ENCODE measurements at regions not wholly inside any gene's neighbourhood (a gene's known extent, or its start where the extent isn't known, plus 50 kb on each side); places are given as distances from the start of the nearest gene placed in this dataset.
"Not testable (repeated sequence)": the region's sequence is repeated elsewhere in the genome, so short reads cannot be mapped to it uniquely, and the experiment has no call there.

DNA sequence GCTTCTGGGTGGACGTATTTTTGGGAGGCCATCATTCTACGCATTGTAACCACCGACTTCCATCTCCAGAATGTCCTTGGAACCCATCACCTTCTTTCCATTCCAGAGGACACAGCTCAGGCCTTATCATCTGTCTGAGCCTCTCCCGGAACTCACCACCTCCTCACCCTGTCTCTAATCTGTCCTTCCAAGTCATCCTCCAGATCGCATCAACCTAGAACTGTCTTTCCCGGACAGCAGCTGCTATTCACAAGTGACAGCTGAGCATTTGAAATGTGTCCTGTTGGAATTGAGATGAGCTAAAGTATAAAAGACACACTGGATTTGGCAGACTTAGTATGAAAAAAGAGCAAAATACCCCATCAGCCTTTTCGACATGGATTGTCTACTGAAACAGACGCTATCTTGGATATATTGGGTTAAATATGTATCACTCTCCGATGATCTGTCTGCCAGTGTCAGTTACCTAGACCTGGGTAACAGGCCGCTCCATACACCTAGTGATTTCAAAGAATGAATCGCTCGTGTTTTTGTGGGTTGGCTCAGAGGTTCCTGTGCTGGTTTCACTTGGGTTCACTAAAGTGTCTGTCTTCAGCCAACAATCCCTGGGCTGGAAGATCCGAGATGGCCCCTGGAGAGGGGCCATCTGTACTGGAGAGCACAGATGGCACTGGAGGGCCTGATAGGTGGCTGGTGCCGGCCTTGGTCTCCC, 104.4 kb upstream of the RFLNA start:
- DNase-seq = no peak

DNA sequence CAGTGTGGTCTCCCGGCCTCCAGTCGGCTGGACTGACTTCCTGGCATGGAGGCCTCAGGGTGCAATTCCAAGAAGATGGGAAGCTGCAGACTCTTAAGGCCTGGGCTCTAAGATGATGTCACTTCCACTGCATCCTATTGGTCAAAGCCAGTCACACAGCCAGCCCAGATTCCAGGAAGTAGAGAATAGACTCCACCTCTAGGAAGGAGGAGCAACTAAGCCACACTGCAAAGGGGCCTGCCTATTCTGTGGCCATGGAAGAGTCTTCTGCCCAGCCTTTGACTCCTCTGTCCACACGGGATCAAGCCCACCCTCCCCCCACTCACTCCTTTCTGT, 103.9 kb upstream of the RFLNA start:
- DNase-seq = no peak

DNA sequence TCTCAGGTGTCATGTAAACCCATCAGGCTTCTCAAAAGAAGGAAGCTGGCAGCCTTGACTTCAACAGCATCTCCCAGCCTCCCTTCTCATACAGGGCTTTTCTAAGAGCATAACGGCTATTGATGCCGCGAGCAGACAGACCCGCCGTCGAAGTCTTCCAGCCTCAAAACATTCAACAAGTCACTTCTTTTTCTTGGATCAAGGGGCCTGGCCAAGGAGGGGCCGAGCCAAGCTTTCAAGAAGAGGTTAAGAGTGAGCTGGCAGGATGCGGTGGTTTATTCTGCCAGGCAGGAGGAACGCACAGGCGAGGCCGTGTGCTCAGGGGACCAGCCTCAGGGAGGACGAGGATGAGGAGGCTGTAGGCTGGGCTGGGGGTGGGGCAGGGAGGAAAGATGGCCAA, 102.9 kb upstream of the RFLNA start:
- no peak for DNase-seq

DNA sequence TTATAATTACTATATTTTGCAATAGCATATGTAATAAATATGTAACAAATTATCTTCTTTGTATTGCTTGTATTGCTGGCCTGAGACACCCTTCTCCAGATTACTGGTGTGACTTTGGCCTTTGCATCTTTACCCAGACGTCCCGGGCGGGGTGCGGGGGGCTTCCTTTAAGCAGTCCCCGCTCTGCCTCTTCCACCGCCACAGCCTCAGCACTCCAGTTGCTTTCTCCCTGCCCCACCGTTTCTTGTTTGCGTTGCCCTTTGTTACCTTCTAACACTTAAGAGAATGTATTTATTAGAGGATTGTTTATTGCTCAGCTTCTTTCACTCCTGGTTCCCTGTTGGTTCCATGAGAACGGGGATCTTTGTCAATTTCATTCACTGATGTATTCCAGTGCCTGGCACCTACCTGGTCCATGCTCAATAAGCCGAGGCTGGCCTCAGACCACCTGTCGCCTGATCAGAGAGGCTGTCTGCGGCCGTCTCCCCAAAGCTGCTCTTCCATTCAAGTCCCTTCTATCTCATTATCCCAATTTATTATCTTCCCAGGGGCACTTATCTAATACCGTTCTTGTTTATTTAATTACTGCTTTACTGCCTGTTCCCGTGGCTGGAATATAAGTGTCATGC, 100.5 kb upstream of the RFLNA start:
- DNase-seq = no peak

DNA sequence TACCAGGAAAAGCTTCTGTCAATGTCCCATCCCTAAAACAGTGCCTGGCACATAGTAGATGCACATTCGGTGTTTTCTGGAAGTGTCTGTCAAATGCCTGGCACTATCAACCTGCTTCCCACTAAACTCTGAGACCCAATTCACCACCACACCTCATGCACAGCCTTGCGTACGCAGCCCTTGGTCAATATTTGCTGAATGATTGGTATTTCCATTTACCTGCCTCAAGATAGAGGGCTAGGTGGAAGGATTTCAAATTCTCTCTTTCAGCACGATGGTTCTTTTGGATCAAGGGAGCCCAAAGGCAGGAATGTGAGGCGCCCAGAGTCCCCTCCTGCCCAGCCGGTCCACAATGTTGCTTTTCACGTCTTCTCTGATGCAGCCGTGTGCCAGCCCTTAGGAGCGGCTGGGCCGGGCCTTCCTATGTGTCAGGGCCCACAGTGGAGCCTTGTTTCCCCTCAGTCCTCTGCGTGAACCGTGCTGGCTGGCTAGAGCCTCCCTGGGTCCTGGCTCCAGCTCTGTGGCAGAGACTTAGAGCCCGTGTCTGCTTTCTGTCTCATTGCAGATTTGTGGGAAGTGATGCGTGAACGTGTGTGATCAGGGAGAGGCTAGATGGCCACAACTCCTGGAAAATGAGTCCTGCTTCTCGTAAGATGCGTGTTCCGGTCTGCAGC, 99.9 kb upstream of the RFLNA start:
- no peak for DNase-seq

DNA sequence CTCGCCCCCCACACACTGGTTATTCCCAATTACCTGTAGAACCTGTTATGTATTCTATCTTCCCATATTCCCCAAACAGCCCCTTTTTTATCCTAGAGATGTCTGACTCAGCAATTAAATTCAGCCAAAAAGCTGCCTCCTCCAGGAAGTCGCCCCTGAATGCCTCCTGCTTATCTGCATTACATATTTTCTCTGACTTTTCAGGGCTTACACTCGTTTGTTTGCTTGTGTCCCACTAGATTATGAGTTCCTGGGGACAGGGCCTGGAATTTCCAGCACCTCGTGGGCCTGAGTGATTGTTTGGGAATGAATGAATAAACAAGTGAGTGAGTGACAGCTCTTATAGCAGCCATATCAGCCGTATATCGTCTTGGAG, 99.3 kb upstream of the RFLNA start:
- no peak for DNase-seq

DNA sequence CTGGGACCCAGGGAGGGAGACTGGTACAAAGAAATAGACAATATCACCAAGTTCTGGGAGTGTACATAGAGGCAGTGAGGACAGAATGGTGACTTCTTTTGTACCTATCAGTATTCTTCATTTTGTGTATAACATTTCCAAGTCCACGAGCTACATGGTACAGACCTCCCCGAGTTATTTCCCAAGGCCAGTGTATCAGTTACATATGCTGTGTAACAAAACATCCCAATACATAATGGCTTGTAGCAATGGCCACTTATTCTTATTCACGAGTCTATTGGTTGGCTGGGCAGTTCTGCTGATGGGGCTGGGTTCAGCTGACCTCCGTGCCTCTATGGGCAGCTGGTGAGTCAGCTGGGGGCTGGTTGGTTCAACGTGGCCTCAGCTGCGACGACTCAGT, 98.7 kb upstream of the RFLNA start:
- DNase-seq = no peak

DNA sequence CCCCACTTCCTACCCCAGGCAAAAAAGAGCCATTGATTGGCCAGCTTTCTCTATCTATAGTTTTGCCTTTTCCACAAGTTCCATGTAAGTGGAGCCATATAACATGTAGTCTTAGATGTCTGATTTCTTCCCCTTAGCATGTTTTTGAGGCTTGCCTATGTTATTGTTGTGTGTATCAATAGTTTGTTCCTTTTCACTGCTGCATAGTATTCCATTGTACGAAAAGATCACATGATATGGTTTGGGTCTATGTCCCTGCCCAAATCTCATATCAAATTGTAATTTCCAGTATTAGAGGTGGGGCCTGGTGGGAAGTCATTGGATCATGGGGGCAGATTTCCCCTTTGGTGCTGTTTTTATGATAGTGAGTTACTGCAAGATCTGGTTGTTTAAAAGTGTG, 93.6 kb upstream of the RFLNA start:
- DNase-seq = no peak

DNA sequence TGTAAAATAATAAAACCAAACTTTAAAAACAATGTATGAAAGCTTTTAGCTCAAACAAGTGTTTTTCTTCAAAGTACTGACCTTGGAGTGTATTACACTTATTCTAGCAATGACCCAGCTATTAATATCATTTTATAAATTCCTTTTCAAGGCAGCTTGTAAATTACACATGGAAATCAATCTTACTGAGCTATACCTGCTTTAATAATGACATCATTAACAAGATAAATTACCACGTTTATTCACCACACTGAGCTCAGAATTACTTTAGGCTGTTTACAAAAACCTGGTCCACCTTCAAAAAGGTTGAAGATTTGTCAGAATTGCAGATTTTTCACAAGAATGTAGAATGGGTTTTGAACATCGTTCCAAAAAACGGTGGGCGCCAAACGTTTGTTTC, 91.7 kb upstream of the RFLNA start:
- DNase-seq = no peak

DNA sequence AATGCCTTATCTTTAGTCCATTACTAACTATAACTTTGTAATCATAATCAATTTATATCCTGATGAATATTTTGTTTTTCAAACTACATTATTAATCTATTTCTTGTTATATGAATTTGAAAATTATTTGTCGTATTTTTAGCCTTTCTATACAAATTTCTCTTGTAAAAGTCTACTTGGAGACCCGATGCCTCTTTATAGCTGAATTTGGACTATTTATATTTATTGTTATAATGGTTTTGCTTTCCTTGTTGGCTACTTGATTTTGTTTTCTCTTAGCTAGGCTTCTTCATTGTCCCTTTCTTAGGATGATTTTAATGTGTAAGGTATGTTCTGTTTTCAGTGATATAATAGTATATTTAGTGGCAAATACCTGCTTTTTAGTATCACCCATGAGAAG, 89.5 kb upstream of the RFLNA start:
- no peak for DNase-seq

DNA sequence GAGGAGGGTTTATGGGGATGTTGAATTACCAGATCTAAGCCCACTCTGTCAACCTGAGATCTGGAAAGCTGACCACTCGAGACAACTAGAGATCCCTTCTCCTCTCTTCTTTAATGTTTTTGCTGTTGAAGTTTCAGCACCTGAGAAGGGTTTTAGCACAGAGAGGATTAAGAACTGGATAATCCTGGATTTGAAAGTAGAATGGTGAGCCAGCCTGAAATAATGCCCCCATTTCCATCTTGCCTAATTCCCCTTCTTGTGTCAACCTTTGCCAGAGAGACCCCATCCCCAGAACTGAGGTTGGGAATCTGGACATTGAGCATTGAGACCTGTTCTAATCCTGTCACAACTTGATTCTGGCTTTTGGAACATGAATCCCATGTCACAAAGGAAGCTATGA, 87.8 kb upstream of the RFLNA start:
- DNase-seq = no peak

DNA sequence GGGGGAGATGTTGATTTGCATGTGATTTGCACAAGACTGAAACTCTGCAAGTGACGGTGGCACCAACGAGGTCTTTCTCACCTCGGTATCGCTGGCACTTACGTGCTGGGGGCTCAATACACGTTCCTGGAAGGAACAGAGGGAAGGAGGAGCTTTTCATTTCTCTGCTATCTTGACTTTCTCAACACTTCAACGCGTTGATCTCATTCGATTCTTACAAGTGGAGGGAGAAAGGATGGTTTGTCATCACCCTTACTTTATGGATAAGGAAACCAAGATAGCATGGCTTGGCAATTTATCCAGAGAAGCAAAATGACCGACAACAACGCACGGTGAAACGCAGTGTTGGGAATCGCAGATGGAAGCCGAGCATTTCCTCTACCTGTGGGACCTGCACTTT, 87.3 kb upstream of the RFLNA start:
- no peak for DNase-seq

DNA sequence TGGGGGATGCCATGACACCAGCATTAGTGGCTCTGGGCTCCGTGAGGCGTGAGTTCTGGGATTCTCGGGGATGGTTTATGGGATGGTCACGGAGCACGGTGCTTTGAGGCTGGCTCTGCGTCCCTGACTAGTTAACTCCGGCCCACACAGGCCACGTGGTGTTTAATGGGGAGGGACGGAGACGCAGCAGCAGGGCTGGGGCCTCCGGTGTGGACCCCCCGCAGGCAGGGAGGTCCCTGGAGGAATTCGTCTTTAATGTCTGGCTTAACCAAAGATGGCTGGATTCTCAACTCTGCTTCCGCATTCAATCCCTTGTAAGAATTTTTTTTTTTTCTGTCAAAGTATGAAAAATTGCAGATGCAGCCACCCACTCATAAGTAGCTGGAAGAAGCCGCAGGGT, 86.4 kb upstream of the RFLNA start:
- no peak for DNase-seq

DNA sequence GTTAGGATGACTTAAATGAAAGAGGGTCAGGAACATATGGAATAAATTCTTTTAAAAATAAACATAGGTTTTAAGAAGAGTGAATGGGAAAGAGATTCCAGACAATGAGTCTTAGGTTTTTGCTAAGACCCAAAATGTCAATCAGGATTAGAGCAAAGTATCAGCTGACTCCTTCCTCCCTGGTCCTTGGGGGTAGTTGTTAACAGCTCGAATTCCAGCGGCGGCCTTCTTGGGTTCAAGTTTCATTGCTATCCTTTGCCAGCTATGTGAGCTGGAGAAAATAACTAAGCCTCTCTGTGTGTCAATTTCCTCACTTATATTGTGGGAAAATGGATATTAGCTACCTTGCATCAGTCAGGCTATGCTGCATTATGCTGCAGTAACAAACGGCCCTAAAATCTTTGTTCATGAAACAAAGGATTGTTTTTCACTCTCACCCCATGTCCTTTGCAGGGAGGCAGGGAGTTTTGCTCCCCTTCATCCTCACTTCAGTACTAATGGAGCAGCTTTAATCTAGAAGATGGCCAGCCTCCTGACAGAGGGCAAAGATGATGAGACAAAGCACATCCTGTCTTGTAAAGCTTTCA, 83.8 kb upstream of the RFLNA start:
- DNase-seq = no peak

DNA sequence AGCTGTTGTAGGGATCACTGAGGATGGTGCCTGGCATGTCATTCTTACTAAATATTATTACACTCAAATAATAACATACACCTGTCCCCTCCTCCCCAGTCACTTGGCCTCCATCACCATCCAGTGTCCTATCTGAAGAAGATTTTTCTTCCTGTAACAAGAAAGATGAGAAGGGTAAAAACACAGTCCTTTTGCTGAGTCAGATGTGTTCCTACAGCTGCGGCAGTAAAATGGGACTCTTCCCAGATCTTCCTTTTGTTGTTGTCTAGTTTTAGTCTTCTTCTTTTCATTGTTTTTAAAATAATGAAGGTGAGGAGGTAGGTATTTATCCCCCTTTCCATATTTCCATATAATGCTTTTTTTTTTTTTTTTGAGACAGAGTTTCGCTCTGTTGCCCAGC, 83.1 kb upstream of the RFLNA start:
- no peak for DNase-seq

DNA sequence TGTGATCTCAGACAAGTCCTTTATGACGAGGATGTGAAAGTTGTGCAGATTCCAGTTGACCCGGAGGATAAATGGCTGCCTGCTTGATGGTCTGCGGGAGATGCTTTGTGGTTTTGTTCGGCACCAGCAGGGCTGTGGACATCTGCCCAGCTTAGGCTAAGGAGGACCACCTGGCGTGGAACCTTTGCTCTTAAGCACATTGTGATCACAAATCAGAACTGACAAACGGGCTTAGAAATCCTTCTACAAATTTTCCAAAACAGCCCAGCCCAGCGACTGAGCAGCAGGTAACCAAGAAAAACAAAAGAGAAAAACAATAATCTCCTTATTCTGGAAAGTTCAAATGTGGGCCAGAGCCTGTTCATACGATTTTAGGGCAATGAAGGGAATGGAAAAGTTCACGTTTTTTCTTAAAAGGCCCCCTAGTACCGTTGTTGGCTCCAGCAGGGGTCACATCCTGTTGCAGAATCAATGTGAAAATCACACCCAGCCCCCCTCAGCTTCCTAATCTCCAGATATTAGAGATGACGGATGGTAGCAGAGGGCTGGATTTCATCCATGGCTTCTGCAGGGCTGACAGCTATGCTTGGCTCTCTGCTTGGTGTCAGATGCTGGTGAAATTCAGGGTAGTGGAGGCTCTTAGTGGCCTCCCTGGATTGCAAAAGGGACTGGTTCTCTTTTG, 81.1 kb upstream of the RFLNA start:
- DNase-seq = no peak

DNA sequence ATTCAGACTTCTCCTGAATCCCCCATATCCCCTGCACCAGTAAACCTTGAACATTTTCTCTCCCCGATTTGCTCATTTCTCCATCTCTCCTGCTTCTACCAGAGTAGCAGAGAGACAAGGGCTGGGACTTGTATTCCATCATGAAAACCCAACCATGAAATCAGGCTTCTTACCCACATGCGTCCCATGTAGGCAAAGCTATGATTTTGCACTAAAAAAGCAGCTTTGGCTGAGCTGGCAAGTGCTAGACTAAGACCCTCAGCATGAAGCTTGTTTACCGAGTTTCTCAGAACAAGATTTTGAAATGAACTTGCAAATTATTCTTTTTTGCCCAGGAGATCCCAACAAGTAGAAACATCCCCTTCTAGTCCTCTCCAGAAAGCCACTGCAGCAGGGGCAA, 80.3 kb upstream of the RFLNA start:
- no peak for DNase-seq

DNA sequence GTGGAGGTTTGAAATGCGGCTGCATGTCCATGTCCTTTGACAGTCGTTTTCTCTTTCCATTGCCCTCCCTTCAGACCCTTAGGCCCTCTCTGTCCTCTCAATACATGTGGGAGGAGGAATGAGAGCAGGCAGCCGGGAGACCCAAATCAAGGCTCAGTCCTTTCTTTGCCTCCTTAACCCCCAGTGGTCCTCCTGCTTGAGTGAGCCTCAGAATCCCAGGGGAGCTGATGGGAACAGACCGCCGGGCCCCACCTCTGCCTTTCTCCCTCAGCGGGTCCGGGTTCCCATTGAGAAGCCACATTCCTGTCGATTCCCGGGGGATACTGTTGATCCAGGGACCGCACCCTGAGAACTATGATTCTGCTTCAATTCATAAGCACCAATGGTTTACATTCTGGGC, 77.9 kb upstream of the RFLNA start:
- no peak for DNase-seq

DNA sequence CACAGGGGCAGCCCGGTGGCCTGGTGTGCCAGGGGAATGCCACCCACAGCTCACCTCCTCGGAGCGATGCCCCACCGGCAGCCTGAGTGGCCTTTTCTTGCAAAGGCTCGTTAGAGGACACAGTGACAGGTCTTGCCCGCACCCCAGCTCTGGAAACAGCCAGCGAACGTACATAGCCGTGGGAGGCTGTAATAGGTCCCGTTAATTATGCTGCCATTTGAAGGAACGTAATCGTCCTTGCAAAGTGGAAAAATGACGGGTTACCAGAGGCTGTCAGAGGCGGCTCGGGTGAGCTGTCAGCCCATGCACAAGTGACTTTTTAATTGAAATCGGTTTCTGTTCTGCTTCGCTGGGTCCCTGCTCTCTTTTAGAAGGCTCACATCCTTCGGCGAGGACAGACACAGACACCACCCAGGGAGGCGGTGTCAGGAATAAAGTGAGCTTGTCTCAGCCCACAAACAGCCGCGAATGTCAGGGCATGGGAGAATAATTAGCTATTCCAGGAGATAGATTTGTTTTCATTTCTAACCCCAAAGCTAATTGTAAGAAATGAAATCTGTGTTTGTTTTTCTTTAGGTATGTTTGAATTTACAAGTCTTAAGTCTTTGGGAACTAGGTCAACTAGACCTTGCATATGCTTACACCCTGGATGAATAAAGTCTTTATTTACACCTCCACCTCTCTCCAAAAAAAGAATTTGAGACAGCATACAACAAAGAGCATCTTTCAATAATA, 77.2 kb upstream of the RFLNA start:
- DNase-seq = no peak

DNA sequence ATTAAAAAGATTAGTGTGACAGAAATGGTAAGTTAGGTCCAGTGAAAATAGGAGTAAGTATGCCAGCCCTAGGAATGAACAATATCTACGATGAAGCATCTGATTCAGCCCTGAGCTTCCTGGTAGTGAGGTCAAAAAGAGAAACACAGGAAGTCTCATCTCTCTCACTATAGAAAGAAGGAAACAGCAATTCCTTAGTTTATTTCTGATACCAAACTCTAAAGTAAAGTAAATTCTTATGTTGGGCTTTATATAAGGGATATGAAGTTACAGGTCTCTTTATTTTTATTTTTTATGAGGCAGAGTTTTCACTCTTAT, 76.7 kb upstream of the RFLNA start:
- DNase-seq = no peak

DNA sequence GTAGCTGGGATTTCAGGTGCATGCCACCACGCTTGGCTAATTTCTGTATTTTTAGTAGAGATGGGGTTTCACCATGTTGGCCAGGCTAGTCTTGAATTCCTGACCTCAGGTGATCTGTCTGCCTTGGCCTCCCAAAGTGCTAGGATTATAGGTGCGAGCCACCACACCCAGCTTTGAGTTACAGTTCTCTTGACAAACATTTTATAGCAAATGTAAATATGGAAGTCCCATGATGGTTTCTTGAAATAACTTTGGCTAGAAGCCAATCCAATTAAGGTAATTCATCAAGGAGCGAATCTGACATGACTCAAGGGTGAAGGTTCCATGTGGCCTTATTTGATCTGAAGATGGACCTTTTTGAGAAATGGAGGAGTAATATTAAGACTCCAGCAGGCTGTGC, 76.2 kb upstream of the RFLNA start:
- DNase-seq = not testable (repeated sequence)

DNA sequence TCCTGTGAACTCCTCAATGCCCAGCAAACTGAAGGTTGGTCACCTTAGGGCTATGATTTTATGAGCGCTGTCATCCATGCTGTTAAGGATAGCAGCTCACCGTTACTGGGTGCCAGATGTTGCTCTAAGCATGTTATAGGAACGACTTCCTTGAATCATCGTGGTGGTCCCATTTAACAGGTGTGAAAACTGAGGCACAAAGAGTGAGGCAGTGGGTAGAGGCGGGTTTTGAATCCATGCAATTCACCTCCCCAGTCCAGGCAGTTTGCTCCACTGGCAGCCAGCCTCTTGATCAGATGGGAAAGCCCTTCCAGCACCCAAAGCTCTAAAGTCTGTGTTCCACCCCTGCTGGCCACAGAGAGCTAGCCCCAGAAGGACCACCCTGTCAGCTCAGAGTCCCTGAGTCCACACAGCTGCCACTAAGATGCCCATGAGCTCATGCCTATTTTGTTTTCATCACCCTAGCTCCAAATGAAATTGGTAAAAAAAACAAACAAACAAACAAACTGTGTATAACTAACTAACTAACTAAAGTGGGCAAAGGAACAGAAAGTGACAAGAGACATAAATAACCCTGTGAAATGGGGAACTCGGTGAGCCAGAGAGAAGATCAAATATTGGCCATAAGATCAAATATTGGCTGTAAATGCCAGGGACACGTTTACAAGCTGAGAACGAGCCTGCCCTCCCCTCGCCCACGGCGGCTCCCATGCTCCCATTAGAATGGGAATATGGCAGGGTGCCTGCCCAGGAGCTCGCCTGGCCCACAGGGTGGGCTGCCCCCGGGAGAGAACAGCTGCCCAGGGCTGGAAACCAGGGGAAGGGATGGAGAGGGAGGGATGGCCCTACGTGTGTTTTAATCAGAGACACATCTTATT, 72.3 kb upstream of the RFLNA start:
- DNase-seq = no peak
